Fibroblast of the aortic adventitia (primary cell): ENCODE measurements at regions not wholly inside any gene's neighbourhood (a gene's known extent, or its start where the extent isn't known, plus 50 kb on each side); places are given as distances from the start of the nearest gene placed in this dataset.
A peak's percentile ranks its signal among the peaks of the same experiment; 100 is the strongest.

Experiments used
- DNase-seq: peaks from one replicate; pipeline ENCODE4 v3.0.0-alpha.2; 2010; ENCODE audit warnings: low read depth
- H3K4me3 ChIP-seq: 2 replicates; pipeline ENCODE4 v1.5.1; 2011; ENCODE audit warnings: low read depth, mild to moderate bottlenecking, control low read depth, low read length, moderate library complexity
- CTCF ChIP-seq: IDR thresholded peaks from 2 replicates; pipeline ENCODE4 v1.5.1; 2011; ENCODE audit warnings: mild to moderate bottlenecking, low read length, control low read depth, inconsistent platforms; ENCODE audit not compliant: insufficient read depth

GRCh38 chr13:108451121-108451520 lies 178.3 kb upstream of the MYO16 start:
- DNase-seq, result no peak
- H3K4me3 ChIP-seq, result no peak overlapping the region
- no peak for TF ChIP-seq CTCF

GRCh38 chr13:108455320-108455719 lies 174.1 kb upstream of the MYO16 start:
- TF ChIP-seq CTCF, result no peak
- no peak for DNase-seq
- H3K4me3 ChIP-seq, result no peak overlapping the region

DNA sequence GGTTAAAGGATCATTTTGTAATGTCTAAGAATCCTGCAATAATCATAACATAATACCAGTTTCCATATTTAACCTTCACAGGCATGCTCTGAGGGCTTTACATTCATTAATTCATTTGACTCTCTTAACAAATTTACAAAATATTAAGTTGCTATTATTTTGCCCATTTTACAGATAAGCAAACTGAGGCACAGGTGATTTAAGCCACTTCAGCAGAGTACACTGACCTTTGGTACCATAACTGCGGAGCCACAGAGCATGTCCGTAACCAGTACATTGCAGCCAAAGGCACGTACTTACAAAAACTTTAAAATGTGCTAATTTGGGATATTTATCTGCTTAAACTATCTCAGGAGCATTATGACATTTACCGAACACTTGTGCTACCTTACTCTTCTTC lies 169.4 kb upstream of the MYO16 start:
- TF ChIP-seq CTCF, result no peak
- no peak for DNase-seq
- H3K4me3 ChIP-seq, result no peak overlapping the region

DNA sequence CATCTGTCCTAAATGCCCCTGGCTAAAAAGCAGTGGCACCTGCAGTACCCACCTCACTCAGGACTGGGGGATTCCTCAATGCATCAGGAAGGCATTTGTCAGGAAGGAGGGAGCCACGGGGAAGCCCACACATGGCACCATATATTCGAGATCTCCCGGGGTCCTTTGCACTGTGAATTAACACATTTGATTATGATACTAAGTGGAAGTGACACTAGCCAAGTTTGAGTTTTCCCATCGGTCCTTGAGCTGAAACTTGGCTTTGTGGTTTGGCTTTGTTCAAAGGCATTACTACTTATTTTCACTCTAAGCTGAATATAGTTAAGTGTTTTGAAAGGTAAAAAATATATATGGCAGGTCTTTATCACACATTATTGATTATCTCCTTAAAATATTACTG lies 168.7 kb upstream of the MYO16 start:
- no peak for TF ChIP-seq CTCF
- H3K4me3 ChIP-seq, result no peak overlapping the region
- no peak for DNase-seq

DNA sequence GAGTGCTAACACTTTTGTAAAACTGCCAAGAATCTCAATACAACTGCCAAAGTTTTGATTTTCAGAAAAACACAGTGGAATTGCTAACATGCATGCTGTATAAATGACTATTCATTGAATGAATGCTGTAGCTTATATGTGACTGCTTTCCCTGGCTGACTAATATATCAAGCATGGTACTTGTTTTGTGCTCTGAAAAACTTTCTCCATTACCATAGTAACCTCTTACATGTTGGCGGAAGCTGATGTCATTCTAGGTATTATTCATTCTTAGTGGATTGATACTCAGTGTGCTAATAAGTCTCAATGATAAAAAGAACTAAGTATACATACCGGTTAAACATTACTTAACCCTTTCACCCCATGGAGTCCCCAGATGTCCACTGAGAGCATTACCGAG lies 166.1 kb upstream of the MYO16 start:
- no peak overlapping the region for H3K4me3 ChIP-seq
- peak; percentile 89 for DNase-seq
- TF ChIP-seq CTCF, result no peak

- H3K4me3 ChIP-seq, result no peak overlapping the region
- TF ChIP-seq CTCF, result no peak
- no peak for DNase-seq
These were observed 158.5 kb upstream of the MYO16 start for GRCh38 chr13:108470921-108471320.

DNA sequence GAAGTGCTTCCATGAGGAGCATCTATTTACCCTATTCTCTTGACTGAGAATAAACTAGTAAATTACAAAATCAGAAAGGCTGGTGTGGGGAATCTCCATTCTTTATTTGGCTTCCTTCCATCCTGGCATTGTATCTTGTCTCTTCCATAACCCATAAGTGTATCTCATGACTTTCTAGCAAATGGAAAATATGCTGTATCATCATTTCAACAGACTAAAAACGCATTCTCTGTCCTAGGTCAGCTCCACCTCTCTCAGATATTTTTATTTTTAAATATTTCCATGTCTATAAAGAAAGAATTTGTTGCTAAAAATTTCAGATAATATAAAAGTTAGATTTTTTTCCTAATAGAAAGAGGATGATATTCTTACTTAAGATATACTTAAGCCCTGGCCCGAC lies 154.2 kb upstream of the MYO16 start:
- no peak overlapping the region for H3K4me3 ChIP-seq
- DNase-seq, result no peak
- TF ChIP-seq CTCF, result no peak
